H1 (cell line): ENCODE measurements at regions not wholly inside any gene's neighbourhood (a gene's known extent, or its start where the extent isn't known, plus 50 kb on each side); places are given as distances from the start of the nearest gene placed in this dataset.

Source experiments
- CBX8 ChIP-seq: fragments of 300-800, 300-1000 bp; sonication (generic); IDR thresholded peaks from 2 replicates; pipeline ENCODE4 v1.7.1; 2016; ENCODE audit warnings: low read depth, low read length, borderline replicate concordance
- CEBPB ChIP-seq: IDR thresholded peaks from 2 replicates; pipeline ENCODE4 v1.6.1; 2012; ENCODE audit warnings: low read depth, low read length
- CHD1 ChIP-seq: IDR thresholded peaks from 2 replicates; pipeline ENCODE4 v1.6.1; 2012; ENCODE audit warnings: low read depth, low read length, improper control_type of control experiment
- E2F6 ChIP-seq: IDR thresholded peaks from 2 replicates; pipeline ENCODE4 v1.6.1; 2012; ENCODE audit warnings: inconsistent platforms
- GABPA ChIP-seq: IDR thresholded peaks from 2 replicates; pipeline ENCODE4 v1.6.1; 2011; ENCODE audit warnings: mild to moderate bottlenecking, low read length, moderate library complexity, borderline replicate concordance; ENCODE audit not compliant: insufficient read depth
- KDM1A ChIP-seq: fragments of 200-600, 300-600 bp; sonication (generic); IDR thresholded peaks from 2 replicates; pipeline ENCODE4 v1.7.1; 2016; ENCODE audit warnings: mild to moderate bottlenecking, low read length, borderline replicate concordance
- NRF1 ChIP-seq: IDR thresholded peaks from 2 replicates; pipeline ENCODE4 v1.6.1; 2011; ENCODE audit warnings: mild to moderate bottlenecking, low read depth, low read length, improper control_type of control experiment
- TCF12 ChIP-seq: IDR thresholded peaks from 2 replicates; pipeline ENCODE4 v1.6.1; 2011; ENCODE audit warnings: low read depth, mild to moderate bottlenecking, low read length
- TF ChIP-seq, protein P1 (sequence below): fragments of 300-600 bp; sonication (generic); IDR thresholded peaks from 2 replicates; pipeline ENCODE4 v1.7.1; 2012; ENCODE audit warnings: low read length, moderate library complexity, mild to moderate bottlenecking, inconsistent platforms; ENCODE audit not compliant: insufficient replicate concordance
- TF ChIP-seq, protein P2 (sequence below): IDR thresholded peaks from 2 replicates; pipeline ENCODE4 v1.6.1; 2012; ENCODE audit warnings: low read length, inconsistent platforms

GRCh38 chr9:108182950-108183381 is 672.8 kb downstream of the ACTL7B start (continued):
- TF ChIP-seq, protein P1, sequence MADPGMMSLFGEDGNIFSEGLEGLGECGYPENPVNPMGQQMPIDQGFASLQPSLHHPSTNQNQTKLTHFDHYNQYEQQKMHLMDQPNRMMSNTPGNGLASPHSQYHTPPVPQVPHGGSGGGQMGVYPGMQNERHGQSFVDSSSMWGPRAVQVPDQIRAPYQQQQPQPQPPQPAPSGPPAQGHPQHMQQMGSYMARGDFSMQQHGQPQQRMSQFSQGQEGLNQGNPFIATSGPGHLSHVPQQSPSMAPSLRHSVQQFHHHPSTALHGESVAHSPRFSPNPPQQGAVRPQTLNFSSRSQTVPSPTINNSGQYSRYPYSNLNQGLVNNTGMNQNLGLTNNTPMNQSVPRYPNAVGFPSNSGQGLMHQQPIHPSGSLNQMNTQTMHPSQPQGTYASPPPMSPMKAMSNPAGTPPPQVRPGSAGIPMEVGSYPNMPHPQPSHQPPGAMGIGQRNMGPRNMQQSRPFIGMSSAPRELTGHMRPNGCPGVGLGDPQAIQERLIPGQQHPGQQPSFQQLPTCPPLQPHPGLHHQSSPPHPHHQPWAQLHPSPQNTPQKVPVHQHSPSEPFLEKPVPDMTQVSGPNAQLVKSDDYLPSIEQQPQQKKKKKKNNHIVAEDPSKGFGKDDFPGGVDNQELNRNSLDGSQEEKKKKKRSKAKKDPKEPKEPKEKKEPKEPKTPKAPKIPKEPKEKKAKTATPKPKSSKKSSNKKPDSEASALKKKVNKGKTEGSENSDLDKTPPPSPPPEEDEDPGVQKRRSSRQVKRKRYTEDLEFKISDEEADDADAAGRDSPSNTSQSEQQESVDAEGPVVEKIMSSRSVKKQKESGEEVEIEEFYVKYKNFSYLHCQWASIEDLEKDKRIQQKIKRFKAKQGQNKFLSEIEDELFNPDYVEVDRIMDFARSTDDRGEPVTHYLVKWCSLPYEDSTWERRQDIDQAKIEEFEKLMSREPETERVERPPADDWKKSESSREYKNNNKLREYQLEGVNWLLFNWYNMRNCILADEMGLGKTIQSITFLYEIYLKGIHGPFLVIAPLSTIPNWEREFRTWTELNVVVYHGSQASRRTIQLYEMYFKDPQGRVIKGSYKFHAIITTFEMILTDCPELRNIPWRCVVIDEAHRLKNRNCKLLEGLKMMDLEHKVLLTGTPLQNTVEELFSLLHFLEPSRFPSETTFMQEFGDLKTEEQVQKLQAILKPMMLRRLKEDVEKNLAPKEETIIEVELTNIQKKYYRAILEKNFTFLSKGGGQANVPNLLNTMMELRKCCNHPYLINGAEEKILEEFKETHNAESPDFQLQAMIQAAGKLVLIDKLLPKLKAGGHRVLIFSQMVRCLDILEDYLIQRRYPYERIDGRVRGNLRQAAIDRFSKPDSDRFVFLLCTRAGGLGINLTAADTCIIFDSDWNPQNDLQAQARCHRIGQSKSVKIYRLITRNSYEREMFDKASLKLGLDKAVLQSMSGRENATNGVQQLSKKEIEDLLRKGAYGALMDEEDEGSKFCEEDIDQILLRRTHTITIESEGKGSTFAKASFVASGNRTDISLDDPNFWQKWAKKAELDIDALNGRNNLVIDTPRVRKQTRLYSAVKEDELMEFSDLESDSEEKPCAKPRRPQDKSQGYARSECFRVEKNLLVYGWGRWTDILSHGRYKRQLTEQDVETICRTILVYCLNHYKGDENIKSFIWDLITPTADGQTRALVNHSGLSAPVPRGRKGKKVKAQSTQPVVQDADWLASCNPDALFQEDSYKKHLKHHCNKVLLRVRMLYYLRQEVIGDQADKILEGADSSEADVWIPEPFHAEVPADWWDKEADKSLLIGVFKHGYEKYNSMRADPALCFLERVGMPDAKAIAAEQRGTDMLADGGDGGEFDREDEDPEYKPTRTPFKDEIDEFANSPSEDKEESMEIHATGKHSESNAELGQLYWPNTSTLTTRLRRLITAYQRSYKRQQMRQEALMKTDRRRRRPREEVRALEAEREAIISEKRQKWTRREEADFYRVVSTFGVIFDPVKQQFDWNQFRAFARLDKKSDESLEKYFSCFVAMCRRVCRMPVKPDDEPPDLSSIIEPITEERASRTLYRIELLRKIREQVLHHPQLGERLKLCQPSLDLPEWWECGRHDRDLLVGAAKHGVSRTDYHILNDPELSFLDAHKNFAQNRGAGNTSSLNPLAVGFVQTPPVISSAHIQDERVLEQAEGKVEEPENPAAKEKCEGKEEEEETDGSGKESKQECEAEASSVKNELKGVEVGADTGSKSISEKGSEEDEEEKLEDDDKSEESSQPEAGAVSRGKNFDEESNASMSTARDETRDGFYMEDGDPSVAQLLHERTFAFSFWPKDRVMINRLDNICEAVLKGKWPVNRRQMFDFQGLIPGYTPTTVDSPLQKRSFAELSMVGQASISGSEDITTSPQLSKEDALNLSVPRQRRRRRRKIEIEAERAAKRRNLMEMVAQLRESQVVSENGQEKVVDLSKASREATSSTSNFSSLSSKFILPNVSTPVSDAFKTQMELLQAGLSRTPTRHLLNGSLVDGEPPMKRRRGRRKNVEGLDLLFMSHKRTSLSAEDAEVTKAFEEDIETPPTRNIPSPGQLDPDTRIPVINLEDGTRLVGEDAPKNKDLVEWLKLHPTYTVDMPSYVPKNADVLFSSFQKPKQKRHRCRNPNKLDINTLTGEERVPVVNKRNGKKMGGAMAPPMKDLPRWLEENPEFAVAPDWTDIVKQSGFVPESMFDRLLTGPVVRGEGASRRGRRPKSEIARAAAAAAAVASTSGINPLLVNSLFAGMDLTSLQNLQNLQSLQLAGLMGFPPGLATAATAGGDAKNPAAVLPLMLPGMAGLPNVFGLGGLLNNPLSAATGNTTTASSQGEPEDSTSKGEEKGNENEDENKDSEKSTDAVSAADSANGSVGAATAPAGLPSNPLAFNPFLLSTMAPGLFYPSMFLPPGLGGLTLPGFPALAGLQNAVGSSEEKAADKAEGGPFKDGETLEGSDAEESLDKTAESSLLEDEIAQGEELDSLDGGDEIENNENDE = no peak
- TF ChIP-seq TCF12 (no peak), CHD1 (no peak), CEBPB (no peak), NRF1 (no peak), E2F6 (no peak), GABPA (no peak), KDM1A (no peak), CBX8 (no peak)
- TF ChIP-seq, protein P2, sequence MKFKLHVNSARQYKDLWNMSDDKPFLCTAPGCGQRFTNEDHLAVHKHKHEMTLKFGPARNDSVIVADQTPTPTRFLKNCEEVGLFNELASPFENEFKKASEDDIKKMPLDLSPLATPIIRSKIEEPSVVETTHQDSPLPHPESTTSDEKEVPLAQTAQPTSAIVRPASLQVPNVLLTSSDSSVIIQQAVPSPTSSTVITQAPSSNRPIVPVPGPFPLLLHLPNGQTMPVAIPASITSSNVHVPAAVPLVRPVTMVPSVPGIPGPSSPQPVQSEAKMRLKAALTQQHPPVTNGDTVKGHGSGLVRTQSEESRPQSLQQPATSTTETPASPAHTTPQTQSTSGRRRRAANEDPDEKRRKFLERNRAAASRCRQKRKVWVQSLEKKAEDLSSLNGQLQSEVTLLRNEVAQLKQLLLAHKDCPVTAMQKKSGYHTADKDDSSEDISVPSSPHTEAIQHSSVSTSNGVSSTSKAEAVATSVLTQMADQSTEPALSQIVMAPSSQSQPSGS = no peak
